ENCODE measurements at regions not wholly inside any gene's neighbourhood (a gene's known extent, or its start where the extent isn't known, plus 50 kb on each side); places are given as distances from the start of the nearest gene placed in this dataset.

- Histone ChIP-seq H3K9ac (ENCODE audit: low read depth in 2 of 2, low read length in 2 of 2) (no peak overlapping the region), H3K36me3 (no peaks in the 10 kb centered on the region), H3K27me3 (no peaks in the 10 kb centered on the region), H3K4me1 (no peaks in the 10 kb centered on the region), H3K27ac (no peak overlapping the region), H3K9me3 (no peaks in the 10 kb centered on the region), H3K4me3 (no peak overlapping the region)
- intact Hi-C loops (cut with DNase I), result no loop called here
- no peak for DNase-seq
- no peak for TF ChIP-seq CTCF (IDR thresholded peaks at IDR 0.05)
Observed at GRCh38 chr12:123100882-123101281, 50.0 kb downstream of the PITPNM2 start.

- H3K27me3 ChIP-seq, result no peaks in the 10 kb centered on the region
- intact Hi-C loops (cut with DNase I), result no loop called here
- no peak for TF ChIP-seq CTCF (IDR thresholded peaks at IDR 0.05)
- H3K4me1 ChIP-seq, result no peaks in the 10 kb centered on the region
- DNase-seq, result no peak
- no peak overlapping the region for H3K4me3 ChIP-seq
- H3K36me3 ChIP-seq, result no peaks in the 10 kb centered on the region
- H3K9ac ChIP-seq (ENCODE audit: low read depth in 2 of 2, low read length in 2 of 2), result no peak overlapping the region
- H3K9me3 ChIP-seq, result no peaks in the 10 kb centered on the region
- H3K27ac ChIP-seq, result no peak overlapping the region
Observed at GRCh38 chr12:123100450-123100849, 50.4 kb downstream of the PITPNM2 start.

- intact Hi-C loops (cut with DNase I), result no loop called here
- TF ChIP-seq CTCF (IDR thresholded peaks at IDR 0.05), result no peak
Observed at GRCh38 chr12:123099560-123100192, 51.2 kb downstream of the PITPNM2 start.

GRCh38 chr12:123098780-123099179 is 52.1 kb downstream of the PITPNM2 start:
- Histone ChIP-seq H3K9ac (ENCODE audit: low read depth in 2 of 2, low read length in 2 of 2) (no peak overlapping the region), H3K4me1 (no peaks in the 10 kb centered on the region), H3K4me3 (no peak overlapping the region), H3K36me3 (no peaks in the 10 kb centered on the region), H3K27ac (no peak overlapping the region), H3K9me3 (no peaks in the 10 kb centered on the region), H3K27me3 (no peaks in the 10 kb centered on the region)
- intact Hi-C loops (cut with DNase I), result no loop called here
- DNase-seq, result no peak
- no peak for TF ChIP-seq CTCF (IDR thresholded peaks at IDR 0.05)

More at GRCh38 chr12:123099560-123100192, 51.2 kb downstream of the PITPNM2 start:
- Histone ChIP-seq H3K4me1 (no peaks in the 10 kb centered on the region), H3K9ac (ENCODE audit: low read depth in 2 of 2, low read length in 2 of 2) (no peak overlapping the region), H3K4me3 (no peak overlapping the region), H3K27me3 (no peaks in the 10 kb centered on the region), H3K9me3 (no peaks in the 10 kb centered on the region), H3K27ac (no peak overlapping the region), H3K36me3 (no peaks in the 10 kb centered on the region)
- no peak for DNase-seq

GRCh38 chr12:123097561-123098084 is 53.3 kb downstream of the PITPNM2 start:
- Histone ChIP-seq H3K4me1 (no peaks in the 10 kb centered on the region), H3K27me3 (no peaks in the 10 kb centered on the region), H3K27ac (no peak overlapping the region), H3K9ac (ENCODE audit: low read depth in 2 of 2, low read length in 2 of 2) (peak overlapping the region in 1 of 2 donors; percentile 14), H3K9me3 (no peaks in the 10 kb centered on the region), H3K4me3 (no peak overlapping the region), H3K36me3 (no peaks in the 10 kb centered on the region)
- peak; percentile 45 for DNase-seq
- intact Hi-C loops (cut with DNase I), result no loop called here
- TF ChIP-seq CTCF (IDR thresholded peaks at IDR 0.05), result no peak

Data from colonic mucosa (tissue), 4 donors.